ENCODE measurements at regions not wholly inside any gene's neighbourhood (a gene's known extent, or its start where the extent isn't known, plus 50 kb on each side); places are given as distances from the start of the nearest gene placed in this dataset.

GRCh38 chr4:184575306-184575705, 73.9 kb downstream of the CASP3 start:
- TF ChIP-seq CTCF (IDR thresholded peaks at IDR 0.05; ENCODE audit: poor library complexity, severe bottlenecking), result no peak
- no peak for TF ChIP-seq EP300 (conservative IDR thresholded peaks at IDR 0.05; ENCODE audit: poor library complexity, severe bottlenecking)
- no peak for TF ChIP-seq EZH2 (IDR thresholded peaks at IDR 0.05; ENCODE audit: borderline replicate concordance, insufficient read depth, low read length, poor library complexity, severe bottlenecking)
- no peak for TF ChIP-seq RAD21 (conservative IDR thresholded peaks at IDR 0.05)
- no peak for TF ChIP-seq POLR2AphosphoS5 (IDR thresholded peaks at IDR 0.05)
- no peak for TF ChIP-seq REST (IDR thresholded peaks at IDR 0.05; ENCODE audit: borderline replicate concordance)

Data from neural cell (in vitro differentiated cells).